ENCODE measurements at regions not wholly inside any gene's neighbourhood (a gene's known extent, or its start where the extent isn't known, plus 50 kb on each side); places are given as distances from the start of the nearest gene placed in this dataset.
"Not testable (repeated sequence)": the region's sequence is repeated elsewhere in the genome, so short reads cannot be mapped to it uniquely, and the experiment has no call there.

DNA sequence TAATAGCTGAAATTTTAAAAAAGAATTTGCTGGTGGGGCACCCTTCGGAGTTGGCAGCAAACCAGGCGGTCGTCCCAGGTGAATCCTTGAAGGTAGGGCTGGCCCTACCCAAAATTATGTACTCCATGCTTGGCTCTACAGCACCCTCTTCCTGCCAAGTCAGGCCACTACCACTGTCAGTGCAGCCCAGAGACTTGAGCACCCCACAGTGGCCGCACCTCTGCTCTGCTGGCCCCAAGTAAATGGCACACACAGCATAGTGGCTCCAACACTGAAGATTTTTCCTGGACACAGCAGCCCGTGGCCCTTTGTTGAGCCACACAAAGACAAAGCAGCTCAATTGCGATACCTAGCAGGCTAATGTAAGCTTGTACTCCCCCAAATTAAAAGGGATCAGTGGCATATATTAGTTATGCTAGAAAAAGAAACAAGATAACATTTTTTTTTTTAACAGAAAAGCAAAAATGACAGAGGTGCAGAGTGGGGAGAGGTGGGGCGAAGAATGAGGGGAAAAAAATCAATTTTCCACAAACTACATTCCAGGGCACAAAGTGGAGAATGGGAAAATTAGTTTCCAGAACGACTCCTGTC lies 250.5 kb downstream of the UACA start:
- POLR2A ChIA-PET (ENCODE audit: low non-redundant PET), result no interaction called here
- CTCF ChIA-PET, result interaction anchor here (0.5 to 0.6 kb wide), 2 partner anchors 39 to 1554 kb away, joined by 3 to 4 read pairs; no protein-coding TSS in a partner anchor
- peak; percentile 60 for DNase-seq (ENCODE audit: low spot score)
- no peak overlapping the region for H3K27ac ChIP-seq
- TF ChIP-seq, protein P1, sequence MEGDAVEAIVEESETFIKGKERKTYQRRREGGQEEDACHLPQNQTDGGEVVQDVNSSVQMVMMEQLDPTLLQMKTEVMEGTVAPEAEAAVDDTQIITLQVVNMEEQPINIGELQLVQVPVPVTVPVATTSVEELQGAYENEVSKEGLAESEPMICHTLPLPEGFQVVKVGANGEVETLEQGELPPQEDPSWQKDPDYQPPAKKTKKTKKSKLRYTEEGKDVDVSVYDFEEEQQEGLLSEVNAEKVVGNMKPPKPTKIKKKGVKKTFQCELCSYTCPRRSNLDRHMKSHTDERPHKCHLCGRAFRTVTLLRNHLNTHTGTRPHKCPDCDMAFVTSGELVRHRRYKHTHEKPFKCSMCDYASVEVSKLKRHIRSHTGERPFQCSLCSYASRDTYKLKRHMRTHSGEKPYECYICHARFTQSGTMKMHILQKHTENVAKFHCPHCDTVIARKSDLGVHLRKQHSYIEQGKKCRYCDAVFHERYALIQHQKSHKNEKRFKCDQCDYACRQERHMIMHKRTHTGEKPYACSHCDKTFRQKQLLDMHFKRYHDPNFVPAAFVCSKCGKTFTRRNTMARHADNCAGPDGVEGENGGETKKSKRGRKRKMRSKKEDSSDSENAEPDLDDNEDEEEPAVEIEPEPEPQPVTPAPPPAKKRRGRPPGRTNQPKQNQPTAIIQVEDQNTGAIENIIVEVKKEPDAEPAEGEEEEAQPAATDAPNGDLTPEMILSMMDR (conservative IDR thresholded peaks at IDR 0.05; ENCODE audit: low read depth), result peak; percentile 68

DNA sequence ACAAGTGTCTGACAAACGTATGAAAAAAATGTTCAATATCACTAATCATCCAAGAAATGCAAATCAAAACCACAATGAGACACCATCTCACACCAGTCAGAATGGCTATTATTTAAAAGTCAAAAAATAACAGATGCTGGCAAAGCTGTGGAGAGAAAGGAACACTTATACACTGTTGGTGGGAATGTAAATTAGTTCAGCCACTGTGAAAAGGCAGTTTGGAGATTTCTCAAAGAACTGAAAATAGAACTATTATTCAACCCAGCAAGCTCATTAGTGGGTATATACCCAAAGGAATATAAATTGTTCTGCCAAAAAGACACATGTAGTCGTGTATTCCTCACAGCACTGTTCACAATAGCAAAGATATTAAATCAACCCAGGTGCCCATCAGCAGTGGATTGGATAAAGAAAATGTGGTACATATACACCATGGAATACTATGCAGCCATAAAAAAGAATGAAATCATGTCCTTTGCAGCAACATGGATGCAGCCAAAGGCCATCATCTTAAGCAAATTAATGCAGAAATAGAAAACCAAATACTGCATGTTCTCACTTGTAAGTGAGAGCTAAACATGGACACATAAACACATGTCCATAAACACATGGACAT lies 251.3 kb downstream of the UACA start:
- POLR2A ChIA-PET (ENCODE audit: low non-redundant PET); CTCF ChIA-PET; DNase-seq (ENCODE audit: low spot score); H3K27ac ChIP-seq: not testable (repeated sequence)

DNA sequence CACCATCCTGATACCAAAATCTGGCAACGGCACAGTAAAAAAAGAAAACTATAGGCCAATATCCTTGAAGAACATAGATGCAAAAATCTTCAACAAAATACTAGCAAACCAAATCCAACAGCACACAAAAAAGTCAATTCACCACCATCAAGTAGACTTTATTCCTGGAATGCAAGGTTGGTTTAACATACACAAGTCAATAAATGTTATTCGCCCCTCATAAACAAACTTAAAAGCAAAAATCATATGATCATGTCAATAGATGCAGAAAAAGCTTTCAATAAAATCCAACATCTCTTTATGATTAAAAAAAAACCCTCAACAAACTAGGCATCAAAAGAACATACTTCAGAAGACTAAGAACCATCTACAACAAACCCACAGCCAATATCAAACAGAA lies 252.9 kb downstream of the UACA start:
- POLR2A ChIA-PET (ENCODE audit: low non-redundant PET), result no interaction called here
- CTCF ChIA-PET, result interaction anchor here (0.7 kb wide), 1 partner anchor 1052 kb away, joined by 3 read pairs; no protein-coding TSS in a partner anchor
- DNase-seq (ENCODE audit: low spot score), result no peak
- H3K27ac ChIP-seq, result no peak overlapping the region
- TF ChIP-seq, protein P1 (conservative IDR thresholded peaks at IDR 0.05; ENCODE audit: low read depth), result no peak

DNA sequence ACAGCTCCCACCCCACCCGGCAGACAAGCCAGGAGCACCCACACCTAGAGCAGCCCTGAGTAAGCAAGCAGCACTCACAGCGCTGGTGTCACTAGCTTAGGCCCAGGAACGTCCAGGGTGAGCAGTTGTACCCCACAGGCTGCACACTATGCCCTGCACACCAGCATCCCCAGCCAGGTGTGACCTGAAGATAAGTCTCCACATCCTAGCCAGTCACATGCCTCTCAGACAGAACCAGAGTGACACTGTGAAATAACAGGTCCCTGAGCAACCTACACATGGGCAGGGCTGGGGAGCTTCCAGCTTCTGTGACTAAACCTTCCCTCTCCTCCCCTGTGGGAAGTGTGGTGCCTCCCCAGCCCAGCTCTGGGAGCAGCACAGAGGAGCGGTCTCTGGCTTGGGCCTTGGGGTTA lies 253.6 kb downstream of the UACA start:
- POLR2A ChIA-PET (ENCODE audit: low non-redundant PET), result no interaction called here
- TF ChIP-seq, protein P1 (conservative IDR thresholded peaks at IDR 0.05; ENCODE audit: low read depth), result no peak
- peak overlapping the region; percentile 75 for H3K27ac ChIP-seq
- CTCF ChIA-PET, result interaction anchor here (0.7 kb wide), 1 partner anchor 18 kb away, joined by 3 read pairs; no protein-coding TSS in a partner anchor
- DNase-seq (ENCODE audit: low spot score), result no peak

DNA sequence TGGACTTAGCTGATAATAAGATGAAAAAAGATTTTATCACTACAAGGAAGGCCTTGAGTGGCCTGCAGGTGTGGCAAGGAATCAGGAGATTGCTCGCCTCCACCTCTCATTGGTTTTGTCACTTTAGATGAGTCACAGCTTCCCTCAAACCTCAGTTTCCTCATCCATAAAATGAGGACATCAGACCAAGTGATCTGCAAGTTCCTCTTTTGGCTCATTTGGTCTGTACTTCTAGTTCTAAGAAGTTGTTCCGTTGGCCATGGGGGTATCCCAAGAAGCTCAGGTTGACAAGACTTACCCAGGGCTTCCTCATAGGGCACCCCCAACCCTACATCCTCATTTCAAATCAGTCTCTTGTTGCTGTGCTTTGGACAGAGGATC lies 254.1 kb downstream of the UACA start:
- ChIA-PET CTCF (interaction anchor here (0.7 kb wide), 1 partner anchor 18 kb away, joined by 3 read pairs; no protein-coding TSS in a partner anchor), POLR2A (ENCODE audit: low non-redundant PET) (no interaction called here)
- peak overlapping the region; percentile 75 for H3K27ac ChIP-seq
- TF ChIP-seq, protein P1 (conservative IDR thresholded peaks at IDR 0.05; ENCODE audit: low read depth), result no peak
- DNase-seq (ENCODE audit: low spot score), result no peak

DNA sequence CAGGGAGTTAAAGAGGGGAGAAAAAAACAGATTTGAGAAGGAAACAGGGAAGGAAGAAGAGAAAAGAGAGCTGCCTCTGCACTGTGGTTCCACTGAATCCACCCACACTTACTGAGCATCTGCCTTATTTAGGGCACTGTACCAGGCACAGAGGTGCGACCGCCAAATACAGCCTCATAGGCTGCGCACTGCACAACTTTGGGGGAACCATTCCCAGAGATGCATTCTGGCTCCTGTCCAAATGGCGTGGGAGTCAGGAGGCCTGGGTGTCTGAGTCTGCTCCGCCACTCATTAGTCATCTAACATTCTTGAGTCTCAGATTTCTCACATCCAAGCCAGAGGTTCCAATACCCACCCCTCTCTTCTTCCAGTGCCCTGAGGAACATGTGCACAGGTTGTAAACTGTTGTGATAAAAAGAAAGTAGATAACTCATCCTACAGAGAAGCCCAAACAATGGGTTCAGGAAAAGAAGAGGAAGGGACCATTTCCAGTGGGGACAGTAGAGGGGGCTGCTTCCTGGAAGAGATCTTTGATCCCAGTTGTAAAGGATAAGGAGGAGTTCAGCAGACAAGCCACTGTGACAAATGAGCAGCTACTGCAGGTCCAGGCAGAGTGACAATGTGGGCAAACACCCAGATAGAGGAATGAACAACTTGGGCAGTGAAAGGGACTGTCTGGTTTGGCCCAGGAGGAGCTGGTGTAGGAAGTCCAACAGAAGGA lies 254.6 kb downstream of the UACA start:
- peak overlapping the region; percentile 75 for H3K27ac ChIP-seq
- ChIA-PET POLR2A (ENCODE audit: low non-redundant PET) (no interaction called here), CTCF (interaction anchor here (0.7 kb wide), 1 partner anchor 17 kb away, joined by 3 read pairs; no protein-coding TSS in a partner anchor)
- TF ChIP-seq, protein P1 (conservative IDR thresholded peaks at IDR 0.05; ENCODE audit: low read depth), result no peak; the same call in 1 of the 2 replicates
- peak; percentile 98 for DNase-seq (ENCODE audit: low spot score)
